ENCODE measurements at regions not wholly inside any gene's neighbourhood (a gene's known extent, or its start where the extent isn't known, plus 50 kb on each side); places are given as distances from the start of the nearest gene placed in this dataset.

DNA sequence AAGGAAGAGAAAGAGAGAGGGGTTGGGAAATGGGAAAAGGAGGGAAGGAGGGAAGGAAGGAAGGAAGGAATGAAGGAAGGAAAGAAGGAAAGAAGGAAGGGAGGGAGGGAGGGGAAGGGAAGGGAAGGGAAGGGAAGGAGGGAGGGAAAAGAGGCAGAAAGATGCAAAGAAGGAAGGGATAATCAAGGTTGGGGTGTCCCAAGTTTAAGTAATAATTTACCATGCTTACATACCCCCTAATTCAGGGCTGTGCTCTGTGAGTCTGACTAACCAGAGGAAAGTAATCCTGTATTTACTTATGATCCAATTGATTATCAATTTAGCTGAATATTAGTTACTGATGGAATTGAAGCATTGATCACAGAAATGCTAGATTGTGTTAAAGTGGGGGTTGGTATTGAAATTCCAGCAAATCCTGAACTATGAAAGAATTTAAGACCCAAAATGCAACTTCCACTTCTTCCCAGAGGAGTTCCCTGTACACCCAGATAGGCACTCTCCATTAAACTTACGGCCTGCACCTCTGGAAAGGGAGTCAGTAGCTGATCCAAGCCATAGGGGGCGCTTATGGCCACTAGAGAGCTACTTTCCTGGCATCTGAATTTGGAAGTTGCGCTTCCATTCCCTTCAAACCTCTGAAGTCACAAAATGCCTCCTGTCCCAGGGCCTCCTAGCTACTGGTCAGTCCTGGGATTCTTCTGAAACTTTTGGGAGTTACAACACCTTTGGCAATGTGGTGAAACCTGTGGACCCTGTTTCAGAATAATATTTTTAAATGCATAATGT, 162.7 kb upstream of the PWP1 start:
- ChIA-PET POLR2A (no interaction called here), CTCF (interaction anchor here (0.6 to 1.4 kb wide), 2 partner anchors 75 to 652 kb away, joined by 3 read pairs; no protein-coding TSS in a partner anchor)
- H3K9ac ChIP-seq (replicated peaks; ENCODE audit: extremely low read depth, insufficient read depth, low read length): no peak overlapping the region
- intact Hi-C loops (cut with micrococcal nuclease) (no loop called here), dilution Hi-C loops (cut with MboI; ENCODE audit: extremely low pct_ligation_motif_present, low sequenced_read_pairs) (no loop called here)
- no peaks in the 10 kb centered on the region for H3K9me1 ChIP-seq (replicated peaks; ENCODE audit: control insufficient read depth, extremely low read depth, insufficient read depth, low read length)
- no peaks in the 10 kb centered on the region for H3K27me3 ChIP-seq (ENCODE audit: control insufficient read depth in 2 of 2, insufficient read depth in 2 of 2, low read length in 2 of 2)
- no peak for FAIRE-seq
- TF ChIP-seq EZH2 (IDR thresholded peaks at IDR 0.05; ENCODE audit: borderline replicate concordance, low read depth, low read length, severe bottlenecking) (no peak), GATA2 (IDR thresholded peaks at IDR 0.05; ENCODE audit: insufficient read depth, insufficient read length, low read depth, low read length) (no peak), MYC (IDR thresholded peaks at IDR 0.05; ENCODE audit: low read depth, low read length) (no peak), JUN (IDR thresholded peaks at IDR 0.05; ENCODE audit: borderline replicate concordance, insufficient read depth, insufficient read length, low read depth) (no peak), POLR2AphosphoS5 (IDR thresholded peaks at IDR 0.05; ENCODE audit: insufficient read depth, low read depth, low read length) (no peak), FOS (IDR thresholded peaks at IDR 0.05; ENCODE audit: borderline replicate concordance, insufficient read depth, low read length) (no peak)
- TF ChIP-seq, protein P1, sequence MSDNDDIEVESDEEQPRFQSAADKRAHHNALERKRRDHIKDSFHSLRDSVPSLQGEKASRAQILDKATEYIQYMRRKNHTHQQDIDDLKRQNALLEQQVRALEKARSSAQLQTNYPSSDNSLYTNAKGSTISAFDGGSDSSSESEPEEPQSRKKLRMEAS (IDR thresholded peaks at IDR 0.05; ENCODE audit: insufficient read depth, insufficient read length): no peak
- no TSS peak for BruUV-seq (replicated peaks)
- no peak overlapping the region for H2AFZ ChIP-seq (ENCODE audit: low read depth, low read length)
- no peak for DNase-seq (ENCODE audit: low read depth, low spot score)
- H3K36me3 ChIP-seq (ENCODE audit: control insufficient read depth in 2 of 2, extremely low read depth in 1 of 2, insufficient read depth in 2 of 2, low read length in 2 of 2): no peaks in the 10 kb centered on the region
- no peak overlapping the region for H3K4me3 ChIP-seq (replicated peaks in 1 of 3; ENCODE audit: insufficient read depth in 1 of 3, low read depth in 1 of 3, low read length in 3 of 3)
- no peaks in the 10 kb centered on the region for H4K20me1 ChIP-seq (replicated peaks; ENCODE audit: control insufficient read depth, extremely low read depth, insufficient read depth, low read length)
- no peak overlapping the region for H3K27ac ChIP-seq (ENCODE audit: insufficient read depth, low read depth, low read length)
- H3K4me1 ChIP-seq (ENCODE audit: control insufficient read depth, extremely low read depth, insufficient read depth, low read length): no peaks in the 10 kb centered on the region
- H3K4me2 ChIP-seq (ENCODE audit: insufficient read depth, low read length): no peak overlapping the region
- no peaks in the 10 kb centered on the region for H3K9me3 ChIP-seq (replicated peaks; ENCODE audit: control insufficient read depth, insufficient read depth, low read length)
- no peaks in the 10 kb centered on the region for H3K79me2 ChIP-seq (ENCODE audit: control insufficient read depth, insufficient read depth, low read length)
